NCI-H2171 (cell line): ENCODE measurements at regions not wholly inside any gene's neighbourhood (a gene's known extent, or its start where the extent isn't known, plus 50 kb on each side); places are given as distances from the start of the nearest gene placed in this dataset.

Experiments used
- DNase-seq: peaks from one replicate; lab custom pipeline; 2025; lab: John Stamatoyannopoulos, UW

DNA sequence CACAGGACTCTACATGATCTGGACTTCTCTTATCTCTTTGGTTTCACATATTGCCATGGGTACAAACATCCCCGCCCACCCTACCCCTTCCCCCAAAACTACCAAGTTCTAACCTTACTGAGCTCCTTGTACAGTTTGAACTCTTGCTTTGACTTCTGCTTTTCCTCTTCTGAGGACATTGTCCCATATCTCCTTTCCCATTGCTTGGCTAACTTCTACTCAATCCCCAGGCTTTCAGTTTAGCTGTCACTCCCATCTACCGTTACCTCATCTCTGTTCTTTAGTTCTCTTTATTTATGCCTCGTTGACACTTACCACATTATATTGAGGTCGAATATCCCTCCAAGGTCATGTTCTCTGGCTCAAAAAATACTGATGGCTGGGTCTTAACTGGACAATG, 393.5 kb upstream of the CADM1 start:
- DNase-seq: no peak

DNA sequence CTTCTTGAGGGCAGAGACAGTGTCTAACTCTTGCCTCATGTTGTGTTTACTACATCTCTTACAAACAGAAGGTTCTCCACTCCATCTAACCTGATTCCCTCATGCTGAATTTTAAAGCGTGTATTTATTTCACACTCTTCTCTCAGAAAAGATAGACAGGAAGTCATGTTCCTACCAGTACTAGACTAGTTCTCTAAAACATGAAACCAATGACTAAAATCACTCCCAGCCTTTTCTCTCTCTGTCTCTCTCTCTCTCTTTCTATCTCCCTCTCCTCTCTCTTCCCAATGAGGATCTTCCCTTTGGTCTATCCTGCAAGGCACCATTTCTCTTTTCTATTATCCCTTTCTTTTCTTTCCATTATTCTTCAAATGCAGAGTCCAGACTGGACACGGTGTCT, 391.9 kb upstream of the CADM1 start:
- no peak for DNase-seq

DNA sequence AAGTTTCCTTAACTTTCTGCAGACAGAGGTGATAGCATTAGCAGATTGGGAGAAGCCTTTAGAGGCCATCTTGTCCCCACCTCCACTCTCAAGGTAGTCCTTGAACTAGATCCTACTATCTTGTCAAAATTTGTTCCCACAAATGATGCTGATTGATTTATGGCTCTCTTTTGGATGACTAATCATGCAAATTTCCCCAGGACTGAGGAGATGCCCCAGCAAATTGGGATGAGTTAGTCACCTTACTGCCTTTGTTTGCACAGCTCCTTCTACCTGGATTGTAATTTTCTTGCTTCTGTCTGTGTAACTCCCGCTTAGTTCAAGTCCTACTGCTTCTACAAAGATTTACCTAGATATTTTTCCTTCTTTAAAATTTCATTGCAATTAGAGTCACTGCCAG, 391.4 kb upstream of the CADM1 start:
- no peak for DNase-seq

DNA sequence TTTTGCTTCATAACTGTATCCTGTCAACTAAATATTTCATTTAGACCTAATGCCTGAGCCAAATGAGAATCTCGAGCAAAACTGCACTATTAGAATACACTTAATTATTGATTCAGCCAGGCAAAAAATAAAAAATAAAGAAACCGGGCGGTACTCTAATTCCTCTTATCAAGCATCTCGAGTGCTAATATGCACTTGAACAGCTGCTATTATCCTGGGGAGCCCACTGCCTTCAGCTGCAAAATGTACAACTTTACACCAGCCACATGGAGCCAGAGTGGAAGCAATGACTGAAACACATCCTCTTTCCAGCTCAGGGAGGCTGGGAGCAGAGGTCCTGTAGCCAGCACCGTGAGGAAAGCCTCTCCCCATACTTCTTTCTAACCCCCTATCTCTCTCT, 390.0 kb upstream of the CADM1 start:
- DNase-seq: no peak

DNA sequence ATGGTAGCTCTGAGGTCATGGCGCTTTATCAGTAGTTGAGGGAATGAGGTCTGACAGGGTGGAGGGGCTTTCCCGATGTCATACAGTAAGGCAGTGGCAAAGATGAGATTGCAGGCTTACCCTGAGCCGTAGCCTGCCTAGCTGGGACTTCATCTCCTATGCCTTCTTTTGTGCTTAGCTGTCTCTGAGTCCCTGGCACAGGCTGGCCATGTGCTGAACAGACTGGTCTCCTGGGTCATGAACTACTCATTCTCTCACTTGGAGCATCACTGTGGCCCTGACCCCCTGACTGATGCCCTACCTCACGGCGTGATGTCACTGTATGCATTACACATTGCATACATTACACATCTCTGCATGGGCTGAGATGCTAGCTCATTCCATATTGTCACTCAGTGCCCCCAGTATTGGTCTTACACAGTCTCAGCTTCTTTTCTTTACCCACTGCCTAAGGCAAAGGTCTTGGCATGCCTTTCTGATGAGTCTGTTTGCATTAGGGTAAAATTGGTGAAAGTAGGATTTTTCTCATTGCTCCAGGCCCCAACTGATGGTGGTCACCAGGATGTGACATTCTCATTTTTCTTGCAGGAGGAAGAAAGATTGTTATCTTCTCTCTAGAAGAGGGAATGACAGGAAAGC, 389.4 kb upstream of the CADM1 start:
- DNase-seq: no peak

DNA sequence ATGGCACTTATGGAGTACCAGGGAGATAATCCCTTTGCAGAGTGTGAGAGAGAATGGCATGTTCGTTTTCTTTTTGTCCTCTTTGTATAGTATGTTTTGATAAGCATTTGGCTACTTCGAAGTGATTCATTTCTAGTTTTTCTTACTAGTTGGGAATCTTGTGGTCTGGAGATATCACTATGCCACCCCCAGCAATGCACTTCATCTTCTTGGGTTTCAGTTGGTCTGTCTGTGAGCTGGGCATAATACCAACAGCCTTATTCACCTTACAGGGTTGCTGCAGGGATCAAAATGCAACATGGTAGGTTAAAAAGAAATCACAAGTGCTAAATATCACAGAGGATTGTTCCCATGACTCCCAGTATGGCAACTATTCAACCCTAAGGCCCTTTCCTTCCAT, 387.8 kb upstream of the CADM1 start:
- DNase-seq: no peak

DNA sequence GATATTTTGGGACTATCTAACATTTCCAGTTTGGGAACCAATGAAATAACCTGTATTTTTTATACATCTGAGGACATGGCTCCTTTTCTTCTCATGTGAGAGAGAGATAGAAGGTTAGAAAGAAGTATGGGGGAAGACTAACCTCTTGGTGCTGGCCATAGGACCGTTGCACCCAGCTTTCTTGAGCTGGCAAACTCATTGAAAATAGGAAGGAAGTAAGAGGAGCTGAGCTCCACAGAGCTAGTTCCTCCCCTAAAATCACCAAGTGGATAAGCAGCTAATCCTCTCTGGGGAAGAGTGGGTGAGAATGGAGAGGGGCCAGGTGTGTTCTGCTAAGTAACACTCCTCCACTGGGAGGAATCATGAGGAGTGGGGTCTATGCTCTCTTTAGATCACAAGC, 387.4 kb upstream of the CADM1 start:
- no peak for DNase-seq

DNA sequence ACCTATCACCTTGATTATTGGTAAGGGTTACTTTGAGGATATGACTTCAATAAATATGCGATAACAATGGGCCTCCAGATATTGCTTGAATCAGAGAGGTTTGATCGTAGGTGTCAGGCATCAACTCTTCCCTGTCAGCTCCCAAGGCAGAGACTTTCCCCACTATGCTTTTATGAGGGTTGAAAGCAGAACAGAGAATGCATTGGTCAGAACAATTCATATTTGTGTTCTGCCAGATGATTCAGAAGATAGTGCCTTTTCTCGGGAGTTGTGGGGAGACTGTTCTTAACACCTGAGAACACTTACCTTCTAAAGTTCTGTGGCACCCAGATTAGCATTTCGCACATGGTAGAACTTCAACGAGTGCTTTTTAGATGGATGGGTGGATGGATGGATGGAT, 386.3 kb upstream of the CADM1 start:
- no peak for DNase-seq

DNA sequence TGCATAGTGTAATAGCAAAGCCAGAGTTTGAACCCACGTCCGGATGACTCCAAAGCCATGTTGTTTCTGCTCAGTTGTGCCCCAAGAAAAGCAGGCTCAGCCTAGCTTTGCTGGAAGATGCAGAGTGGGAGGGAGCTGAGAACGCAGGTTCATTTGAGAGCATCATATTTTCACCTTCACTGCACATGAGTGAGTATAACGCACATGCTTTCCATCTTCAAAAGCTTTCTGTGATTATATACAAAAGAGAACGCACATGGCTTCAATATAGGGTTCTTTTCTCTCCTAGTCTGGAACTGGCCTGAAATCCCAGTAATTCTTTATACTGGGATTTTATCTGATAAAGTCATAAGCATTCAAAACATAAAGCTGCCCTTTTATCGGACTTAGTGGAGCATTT, 385.5 kb upstream of the CADM1 start:
- no peak for DNase-seq

DNA sequence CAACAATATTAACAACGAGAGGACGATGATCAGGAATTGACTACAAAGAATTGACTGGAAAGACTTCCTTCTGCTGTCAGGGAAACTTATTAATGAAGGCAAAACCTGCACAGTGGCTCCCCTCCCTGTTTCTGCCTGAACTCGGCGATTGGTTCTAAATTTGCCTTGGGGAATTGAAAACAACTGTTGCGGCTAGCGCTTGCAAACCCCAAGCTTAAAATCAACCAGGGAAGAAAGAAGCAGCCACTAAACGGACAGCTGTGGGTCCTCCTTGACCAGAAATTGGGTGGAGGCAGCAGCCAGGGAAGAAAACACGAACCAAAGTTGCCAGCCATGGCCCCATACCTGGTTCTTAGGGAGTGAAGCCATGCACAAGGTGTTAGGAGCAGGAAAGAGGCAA, 383.5 kb upstream of the CADM1 start:
- no peak for DNase-seq

DNA sequence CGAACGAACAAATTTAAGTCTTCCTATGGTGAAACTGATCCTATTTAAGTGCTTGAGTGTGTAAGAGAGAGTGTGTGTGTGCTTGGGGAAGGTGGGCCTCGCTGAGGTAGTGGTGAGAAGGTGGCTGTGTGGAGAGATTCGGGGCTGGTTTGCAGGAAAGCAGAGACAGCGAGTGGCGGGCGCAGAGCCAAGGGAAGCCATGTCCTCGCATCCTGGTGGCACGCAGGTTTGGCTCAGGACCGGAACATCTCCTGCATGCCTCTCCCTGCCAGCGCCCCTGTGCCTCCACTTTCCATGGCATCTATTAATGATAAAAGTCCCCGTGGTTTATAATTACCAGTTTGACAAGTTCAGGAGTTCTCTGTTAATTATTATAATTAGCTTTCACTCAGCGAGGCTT, 383.1 kb upstream of the CADM1 start:
- no peak for DNase-seq

DNA sequence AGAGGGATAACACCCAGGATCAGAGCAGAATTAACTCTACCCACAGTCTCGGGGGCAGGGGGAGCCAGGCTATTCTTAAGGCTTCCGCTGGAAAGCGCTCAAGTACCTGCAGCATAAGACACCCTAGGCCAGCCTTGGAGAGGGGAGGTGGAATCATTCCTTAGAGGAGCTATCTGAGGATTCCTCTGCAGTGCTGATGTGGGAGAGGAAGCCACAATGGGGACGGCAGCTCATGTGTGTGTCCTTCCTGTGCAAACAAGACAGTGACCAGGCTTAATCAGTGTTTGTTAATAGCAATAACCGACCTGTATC, 382.2 kb upstream of the CADM1 start:
- DNase-seq: no peak

DNA sequence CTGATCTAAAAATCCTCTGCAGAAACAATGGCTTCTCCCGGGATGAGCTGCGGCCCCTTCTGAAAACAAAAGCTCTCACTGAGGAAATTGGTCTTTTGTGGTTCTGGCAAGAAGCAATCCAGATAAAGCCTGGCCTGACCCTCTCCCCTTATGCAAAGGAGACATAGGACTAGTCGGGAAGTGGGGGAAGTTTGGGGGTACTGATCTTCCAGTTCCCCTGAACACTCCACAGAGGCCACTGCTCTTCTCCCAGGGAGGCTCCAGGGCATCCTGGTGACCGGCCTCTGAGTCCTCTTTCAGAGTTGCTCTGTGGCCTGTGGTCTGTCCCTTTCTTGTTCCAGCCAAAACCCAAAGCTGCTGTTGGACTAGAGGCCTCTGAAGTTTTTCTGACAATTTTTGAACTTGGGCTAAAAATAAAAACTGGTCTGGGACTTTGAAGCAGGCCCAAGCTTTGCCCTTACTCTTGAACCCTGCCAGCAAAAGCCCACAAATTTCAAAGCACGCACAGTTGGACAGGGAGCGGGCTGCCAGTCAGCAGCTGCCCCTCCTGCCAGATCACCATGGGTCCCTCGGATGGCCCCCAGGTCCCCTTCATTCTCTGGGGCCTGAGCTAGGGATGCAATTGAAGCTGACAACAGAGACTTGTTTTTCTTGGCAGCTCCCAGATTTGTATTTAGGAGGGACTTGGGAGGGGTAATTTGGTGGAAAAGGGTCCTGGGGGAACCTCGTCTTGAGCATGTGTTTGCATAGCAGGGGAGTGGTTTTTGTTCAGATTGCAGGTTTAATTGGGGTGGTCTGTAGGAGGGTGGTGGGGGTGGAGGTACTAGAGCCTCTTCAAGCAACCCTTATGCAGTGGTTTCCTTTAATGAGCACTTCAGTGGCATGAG, 381.6 kb upstream of the CADM1 start:
- DNase-seq: no peak

DNA sequence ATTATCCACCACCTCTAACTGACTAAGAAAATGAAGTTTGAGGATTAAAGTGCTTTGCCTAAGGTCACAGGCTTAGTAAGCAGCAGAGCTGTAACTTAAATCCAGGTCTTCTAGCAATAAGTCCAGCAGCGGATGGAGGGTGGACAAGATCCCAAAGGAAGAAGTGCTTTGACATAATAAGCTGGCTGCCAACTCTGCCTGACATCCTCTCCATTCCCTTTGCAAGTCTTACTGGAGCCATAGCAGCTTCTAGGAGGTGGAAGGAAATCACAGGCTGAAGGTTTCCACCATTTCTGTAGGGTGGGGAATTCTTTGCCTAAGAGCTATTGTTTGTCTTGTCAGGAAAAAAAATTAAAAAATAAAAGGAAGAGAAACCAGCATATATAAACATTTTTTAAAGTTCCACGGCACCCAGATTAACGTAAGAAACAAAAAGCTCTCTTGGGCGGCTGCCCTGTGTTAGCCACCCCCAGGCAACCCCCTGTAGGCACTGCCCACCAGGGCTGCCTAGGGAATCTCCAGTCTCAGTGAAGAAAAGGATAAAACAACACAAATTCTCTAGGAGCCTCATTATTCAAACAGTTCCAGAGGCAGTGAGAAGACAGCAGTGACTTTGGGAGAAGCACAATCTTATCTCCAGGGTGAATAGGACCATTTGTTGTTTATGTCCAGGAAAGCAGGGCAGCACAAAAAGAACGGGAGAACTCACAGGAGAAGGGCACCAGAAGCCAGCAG, 380.8 kb upstream of the CADM1 start:
- DNase-seq: no peak

DNA sequence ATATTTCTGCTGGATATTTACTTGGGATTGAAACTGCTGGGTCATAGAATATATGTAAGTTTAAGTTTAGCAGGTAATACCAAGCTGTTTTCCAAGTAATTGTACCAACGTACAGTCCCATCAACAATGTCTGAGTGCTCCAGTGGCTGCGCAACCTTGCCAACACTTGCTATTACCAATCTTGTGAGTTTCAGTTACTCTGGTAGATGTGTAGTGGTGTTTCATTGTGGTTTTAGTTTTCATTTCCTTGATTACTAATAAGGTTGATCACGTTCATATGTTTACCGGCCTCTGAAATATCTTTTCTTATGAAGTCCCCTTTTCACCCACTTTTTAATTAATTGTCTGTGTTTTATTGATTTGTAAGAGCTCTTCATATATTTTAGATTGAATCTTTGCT, 370.6 kb upstream of the CADM1 start:
- no peak for DNase-seq

DNA sequence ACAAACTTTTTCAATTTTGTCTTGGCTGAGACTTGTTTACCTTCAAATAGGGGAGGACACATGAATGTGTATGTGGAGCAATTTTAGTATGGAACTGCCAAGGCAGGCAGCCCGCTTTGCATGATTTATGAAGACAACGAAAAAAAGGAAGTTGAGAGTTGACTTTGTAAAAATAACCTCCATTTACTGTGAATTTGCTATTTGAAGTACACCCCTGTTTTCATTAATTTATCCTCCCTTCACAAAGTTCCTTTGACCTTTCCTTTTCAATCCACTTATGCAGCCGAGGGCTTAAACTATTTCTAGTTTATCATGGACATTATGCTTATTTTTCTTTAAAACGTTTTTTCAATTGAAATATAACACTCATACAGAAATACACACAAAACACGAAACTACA, 369.6 kb upstream of the CADM1 start:
- DNase-seq: no peak

DNA sequence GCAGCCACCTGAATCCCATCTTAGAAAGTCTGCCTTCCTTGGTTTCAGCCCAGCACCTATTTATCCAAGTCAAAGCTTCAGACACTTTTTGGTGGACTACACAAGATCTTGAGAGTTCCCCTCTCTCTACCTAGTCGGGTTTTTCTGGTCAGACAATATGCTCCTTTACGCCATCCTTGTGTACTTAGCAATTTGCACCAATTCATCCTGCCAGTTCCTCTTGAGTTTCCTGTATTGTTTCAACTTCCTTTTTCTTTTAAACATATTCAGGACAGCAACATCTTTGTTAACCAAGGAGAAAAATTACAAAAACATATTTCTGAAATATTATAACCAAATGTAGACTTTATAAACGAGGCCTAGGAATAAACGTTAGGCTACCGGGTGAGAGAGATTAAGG, 368.2 kb upstream of the CADM1 start:
- DNase-seq: no peak

DNA sequence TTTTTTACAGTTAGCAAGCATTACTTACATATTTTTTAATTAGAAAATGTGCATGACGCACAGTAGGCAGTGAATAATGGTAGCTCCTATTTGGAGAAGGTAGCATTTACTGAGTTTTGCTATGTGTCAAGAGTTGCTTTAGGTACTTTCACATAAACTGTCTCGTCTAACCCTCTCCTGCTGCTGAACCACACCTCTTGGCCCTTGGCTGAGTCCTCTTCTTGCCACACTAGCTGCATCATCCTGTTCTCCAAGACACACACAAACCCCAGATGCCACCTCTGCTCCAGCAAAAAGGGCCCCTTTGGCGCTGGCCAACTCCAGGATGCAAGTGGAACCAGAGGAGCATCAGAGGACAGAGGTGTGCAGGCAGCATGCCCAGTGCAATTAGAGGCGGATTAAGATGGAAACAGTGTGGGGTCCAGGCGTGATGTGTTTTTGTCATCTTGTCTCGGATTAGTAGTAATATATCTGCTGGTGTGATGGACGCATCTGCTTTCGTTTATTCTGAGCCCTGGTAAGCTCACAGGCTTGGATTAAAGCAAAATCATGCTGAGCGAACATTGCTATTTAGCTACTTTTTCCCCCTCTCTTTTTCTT, 367.0 kb upstream of the CADM1 start:
- DNase-seq: no peak

DNA sequence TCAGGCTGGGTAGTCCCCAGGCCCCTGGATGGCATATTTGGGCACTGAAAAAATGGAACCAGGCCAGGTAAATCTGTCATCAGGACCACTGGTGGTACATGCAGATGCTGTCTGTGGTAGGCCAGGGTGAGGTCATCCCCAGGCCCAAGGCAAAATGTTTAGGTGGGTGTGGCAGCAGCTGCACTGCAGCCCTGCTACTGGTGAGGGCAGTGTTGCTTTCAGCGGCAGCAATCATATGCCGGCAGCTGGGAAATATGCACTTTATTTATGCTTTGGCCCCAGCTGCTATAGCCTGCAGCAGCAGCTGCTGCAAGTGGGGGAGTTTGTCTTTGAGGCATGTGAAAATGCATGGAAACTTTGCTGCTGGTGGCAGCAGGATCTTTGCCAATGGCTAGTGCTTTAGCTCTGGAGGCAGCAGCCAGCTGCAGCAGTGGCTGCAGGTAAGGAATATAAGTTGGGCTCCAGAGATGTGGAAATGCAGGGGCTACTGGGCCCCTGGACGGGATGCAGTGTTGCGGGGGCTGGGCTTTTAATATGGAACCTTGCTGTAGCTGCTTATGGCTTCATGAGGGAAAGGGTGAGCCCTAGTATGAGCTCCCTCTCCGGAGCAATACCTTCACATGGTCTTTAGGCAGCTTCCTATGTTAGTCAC, 365.7 kb upstream of the CADM1 start:
- peak; percentile 65 for DNase-seq

DNA sequence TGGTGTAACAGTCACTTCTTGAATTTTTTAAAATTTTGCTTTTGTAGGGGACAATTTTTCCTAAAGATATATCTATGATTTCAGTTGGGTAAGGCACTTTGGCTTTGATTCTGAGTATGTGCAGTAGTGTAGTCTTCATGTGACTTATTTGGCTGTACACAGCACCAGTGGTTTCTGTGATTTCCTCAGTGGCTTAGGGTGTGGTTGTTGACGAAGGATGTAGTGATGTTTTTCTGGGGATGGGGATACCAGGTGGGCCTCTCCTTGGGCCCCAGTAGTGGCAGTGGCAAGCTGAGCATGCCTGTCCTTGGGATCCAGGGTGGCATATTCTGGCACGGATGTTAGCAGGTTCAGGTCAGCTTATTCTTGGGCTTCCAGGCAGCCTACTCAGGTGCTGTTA, 364.9 kb upstream of the CADM1 start:
- DNase-seq: no peak

DNA sequence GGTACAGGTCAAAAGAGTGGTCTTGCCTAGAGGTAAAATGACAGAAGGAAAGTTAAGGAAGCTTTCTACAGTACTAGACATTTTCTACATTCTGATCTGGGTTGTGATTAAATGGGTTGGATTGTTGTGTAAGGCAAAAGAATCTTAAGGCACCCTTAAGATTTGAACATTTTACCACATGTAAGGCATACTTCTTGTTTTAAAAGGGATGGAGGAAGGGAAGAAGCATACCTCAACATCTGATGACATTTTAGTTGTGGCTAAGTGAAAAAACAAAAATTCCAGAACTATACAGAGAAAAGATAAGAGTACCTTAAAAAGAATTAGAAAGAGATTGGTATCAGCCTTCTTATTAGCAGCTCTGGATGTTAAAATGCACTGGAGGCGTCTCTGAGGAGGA, 356.0 kb upstream of the CADM1 start:
- DNase-seq: no peak

DNA sequence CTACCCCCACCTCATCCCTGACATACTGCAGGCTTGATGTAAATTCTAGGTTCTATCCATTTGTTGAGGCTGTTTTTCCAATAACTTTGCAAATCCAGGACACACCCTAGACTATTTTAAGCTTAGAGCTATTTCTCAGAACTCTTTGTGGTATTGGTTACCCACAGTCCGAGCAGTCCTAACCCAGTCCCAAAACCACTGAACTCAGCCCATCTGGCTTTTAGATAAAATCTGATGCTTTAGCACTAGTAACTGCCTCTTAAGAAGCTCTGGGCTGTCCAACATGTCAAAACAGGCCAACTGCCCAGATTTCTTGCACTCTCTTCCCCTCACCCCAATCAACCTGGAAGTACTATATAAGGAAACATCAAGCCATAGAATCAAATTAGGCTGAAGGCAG, 344.4 kb upstream of the CADM1 start:
- DNase-seq: no peak
